ENCODE measurements at regions not wholly inside any gene's neighbourhood (a gene's known extent, or its start where the extent isn't known, plus 50 kb on each side); places are given as distances from the start of the nearest gene placed in this dataset.
"Not testable (repeated sequence)": the region's sequence is repeated elsewhere in the genome, so short reads cannot be mapped to it uniquely, and the experiment has no call there.

DNA sequence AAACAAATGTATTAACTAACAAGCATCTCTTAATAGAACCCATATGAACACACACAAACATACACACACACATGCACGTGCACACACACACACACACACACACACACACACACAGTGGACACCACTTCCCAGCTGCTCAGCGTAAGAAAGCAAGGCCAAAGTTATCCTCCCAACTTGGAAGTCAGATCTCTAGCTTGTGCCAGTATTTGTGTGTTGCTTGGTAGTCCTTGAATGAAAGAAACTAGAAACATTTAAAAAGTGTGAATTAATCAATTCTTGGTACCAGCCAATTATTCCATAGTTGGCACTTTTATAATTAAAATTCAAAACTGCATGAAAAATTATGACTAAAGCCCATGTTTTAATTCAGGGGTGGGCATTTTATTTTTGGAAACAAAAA is 178.1 kb downstream of the TMEM161B start:
- DNase-seq: no peak

DNA sequence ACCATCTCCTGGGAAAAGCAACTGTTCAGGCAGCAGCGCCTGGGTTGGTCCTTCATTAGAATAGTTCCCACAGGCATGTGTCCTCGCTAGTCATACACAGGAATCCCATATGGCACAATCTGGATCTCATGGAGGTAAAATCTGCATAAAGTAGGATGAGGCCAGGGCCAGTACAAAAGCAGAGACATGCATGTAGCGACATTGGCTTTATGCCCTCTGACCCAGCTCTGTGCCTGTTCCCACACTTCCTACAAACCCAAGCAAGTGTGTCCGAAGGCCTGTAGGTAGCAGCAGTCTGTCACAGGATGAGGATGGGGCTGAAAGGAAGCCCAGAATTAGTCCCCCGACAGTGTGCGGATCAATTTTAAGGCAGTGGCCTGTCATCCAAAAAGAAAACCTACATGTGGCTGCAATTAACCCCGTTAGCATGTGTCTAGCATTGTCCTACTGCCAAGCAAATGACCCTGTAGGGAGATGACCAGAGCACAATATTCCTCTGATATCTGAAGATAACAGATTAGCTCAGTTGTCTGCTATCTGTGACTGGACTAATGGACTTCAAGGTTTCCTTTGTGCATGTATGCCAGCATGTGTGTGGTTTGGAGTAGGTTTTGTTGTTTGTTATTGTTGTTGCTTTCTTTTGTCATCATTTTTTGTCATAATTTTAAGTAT is 178.8 kb downstream of the TMEM161B start:
- DNase-seq: no peak

DNA sequence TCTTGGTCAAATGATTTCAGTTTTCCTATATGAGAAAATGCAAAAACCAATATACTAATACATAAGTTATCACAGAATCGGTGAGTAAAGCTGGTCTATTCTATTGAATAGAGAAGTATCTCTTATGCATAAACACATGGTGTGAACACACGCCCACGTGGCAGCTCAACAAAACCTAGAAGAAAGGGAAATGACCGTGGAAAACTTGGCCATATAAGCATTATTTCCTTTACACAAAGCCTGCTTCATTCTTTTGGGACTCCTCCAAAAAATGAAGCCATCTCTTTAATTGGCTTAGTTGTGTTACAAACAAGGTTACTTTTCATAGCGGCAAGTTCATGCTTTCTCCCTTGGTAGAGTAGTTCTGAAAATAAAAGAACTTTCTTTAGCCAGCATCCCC is 183.2 kb downstream of the TMEM161B start:
- DNase-seq: no peak

DNA sequence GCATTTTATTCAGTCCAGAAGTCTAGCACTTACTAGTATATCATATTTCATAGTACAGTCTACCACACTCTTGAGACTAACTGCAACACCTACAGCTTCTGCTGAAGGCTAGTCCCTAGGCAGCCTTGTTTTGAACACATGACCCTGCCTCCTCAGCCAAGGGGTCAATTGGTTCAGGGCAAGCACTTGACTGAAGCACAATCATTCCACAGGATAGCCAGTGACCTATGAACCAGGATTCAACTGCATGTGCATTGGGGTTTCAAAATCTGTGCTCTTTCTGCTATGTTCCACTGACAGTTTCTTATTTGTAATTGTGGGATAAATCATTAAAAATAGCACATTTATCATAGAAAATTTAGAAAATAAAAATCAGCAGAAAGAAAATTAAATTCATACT is 186.8 kb downstream of the TMEM161B start:
- no peak for DNase-seq

DNA sequence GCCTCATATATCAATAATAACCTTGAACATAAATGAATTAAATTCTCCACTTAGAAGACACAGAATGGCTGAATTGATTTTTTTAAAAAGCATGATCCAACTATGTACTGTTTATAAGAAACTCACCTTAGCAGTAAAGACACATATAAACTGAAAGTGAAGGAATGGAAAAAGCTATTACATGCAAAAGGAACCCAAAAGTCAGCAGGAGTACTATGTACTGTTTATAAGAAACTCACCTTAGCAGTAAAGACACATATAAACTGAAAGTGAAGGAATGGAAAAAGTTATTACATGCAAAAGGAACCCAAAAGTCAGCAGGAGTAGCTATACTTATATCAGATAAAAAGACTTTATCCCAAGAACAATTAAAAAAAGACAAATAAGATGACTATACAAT is 204.8 kb downstream of the TMEM161B start:
- DNase-seq: no peak

DNA sequence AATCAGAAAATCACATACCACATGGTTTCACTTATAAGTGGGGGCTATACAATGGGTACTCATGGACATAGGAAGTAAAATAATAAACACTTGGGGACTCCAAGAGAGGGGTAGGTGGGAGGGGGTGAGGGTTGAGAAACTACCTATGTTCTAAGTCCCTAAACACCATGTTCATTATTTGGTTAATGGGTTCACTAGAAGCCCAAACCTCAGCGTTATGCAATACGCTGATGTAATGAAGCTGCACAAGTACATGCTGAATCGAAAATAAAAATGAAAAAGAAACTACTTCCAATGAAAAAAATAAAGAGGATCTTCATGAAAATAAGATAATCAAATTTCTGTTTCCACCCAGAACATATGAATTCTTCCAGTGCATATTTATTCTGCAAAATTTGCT is 208.5 kb downstream of the TMEM161B start:
- no peak for DNase-seq

DNA sequence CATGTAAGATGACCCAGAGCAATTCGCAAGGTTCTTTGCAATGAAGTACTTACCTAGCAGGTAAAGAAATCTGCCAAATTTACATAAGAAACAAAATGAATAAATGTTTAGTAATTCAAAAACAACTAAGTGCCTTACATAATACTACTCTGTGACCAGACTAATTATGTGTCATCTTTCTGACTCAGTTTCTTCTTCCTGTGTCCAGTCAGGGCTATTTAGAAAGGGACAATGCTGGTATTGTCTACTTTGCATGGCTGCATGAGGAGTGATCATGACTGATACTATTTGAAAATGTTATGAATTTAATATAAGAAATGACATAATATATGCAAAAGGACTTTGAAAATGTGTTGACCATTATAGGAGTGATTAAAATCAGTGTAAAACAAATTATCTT is 210.0 kb downstream of the TMEM161B start:
- no peak for DNase-seq

DNA sequence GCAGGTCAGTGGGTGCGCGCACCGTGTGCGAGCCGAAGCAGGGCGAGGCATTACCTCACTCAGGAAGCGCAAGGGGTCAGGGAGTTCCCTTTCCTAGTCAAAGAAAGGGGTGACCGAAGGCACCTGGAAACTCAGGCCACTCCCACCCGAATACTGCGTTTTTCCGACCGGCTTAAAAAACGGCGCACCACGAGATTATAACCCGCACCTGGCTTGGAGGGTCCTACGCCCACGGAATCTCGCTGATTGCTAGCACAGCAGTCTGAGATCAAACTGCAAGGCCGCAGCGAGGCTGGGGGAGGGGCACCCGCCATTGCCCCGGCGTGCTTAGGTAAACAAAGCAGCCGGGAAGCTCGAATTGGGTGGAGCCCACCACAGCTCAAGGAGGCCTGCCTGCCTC is 216.2 kb downstream of the TMEM161B start:
- DNase-seq: not testable (repeated sequence)

DNA sequence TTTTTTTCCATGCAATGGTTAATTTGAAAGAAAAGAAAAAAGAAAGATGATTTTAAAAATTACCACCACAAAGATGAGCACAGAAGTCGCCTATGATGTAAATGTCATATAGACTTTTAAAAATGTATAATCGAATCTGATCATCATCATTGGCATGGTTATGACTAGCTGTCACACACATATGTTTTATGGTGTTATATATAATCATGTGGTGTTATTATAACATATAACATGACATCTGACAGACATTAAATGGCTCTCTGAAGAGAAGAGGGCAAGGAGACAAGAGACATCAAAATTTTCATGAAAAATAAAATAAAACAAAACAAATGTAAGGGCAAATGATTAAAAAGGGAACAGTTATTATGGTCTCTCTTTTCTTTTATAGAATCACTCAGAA is 217.5 kb downstream of the TMEM161B start:
- DNase-seq: no peak

DNA sequence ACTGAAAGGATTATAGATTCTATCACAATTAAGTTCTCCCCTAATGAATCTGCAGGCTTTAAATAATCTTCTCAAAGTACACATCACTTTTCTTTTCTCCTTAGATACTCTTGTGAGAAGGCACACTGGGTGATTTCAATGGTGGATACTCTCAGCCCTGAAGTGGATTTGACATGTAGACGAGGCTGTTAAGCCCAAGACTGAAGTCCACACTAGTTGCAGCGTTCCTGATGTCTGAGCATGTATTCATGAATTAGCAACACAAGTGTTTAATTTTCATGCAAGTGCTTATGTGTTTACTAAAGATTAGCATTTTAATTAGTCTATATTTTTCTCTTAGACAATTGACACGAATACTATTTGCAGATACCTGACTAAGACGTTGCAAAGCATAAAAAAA is 218.9 kb downstream of the TMEM161B start:
- DNase-seq: no peak

DNA sequence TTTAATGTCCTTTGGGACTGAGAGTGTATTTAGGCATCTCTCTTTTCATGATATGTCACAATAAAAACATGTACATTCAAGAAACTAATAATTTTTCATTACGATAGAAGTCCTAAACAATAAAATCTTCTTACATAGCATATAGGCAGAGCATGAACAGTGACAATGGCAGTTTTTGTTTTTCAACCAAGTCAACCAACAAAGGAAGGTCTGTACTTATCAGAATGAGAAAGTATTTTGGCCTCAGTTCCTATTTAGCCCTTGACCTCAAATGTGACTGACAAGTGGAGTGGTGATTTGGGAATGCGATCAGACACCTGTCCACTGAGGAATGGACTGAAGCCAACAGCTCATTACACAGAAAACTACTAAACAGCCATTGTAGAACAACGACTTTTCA is 219.5 kb downstream of the TMEM161B start:
- DNase-seq: no peak

DNA sequence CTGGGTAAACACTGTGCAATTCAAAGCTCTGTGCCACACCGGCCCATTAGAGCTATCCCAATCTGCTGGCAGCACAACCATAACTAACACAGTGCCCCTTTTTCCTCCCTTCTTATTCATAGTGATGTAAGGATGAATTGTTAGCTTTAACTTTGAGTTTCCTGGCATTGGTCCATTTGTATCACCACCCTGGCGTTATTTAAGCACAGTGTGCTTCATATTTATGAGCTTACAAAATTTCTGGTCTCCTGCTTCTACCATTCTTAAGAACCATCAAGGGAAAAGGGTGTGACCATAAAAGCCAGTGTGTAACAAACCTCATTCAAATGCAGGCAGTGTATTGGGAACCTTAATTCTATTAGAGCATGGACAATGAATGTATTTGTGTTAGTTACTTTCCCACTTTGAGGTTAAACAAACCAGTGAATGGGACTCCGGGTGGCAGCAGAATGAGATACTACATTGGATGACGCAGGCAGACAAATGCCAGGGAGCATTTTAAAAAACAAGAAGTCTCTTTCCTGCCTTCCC is 222.6 kb downstream of the TMEM161B start:
- DNase-seq: no peak

DNA sequence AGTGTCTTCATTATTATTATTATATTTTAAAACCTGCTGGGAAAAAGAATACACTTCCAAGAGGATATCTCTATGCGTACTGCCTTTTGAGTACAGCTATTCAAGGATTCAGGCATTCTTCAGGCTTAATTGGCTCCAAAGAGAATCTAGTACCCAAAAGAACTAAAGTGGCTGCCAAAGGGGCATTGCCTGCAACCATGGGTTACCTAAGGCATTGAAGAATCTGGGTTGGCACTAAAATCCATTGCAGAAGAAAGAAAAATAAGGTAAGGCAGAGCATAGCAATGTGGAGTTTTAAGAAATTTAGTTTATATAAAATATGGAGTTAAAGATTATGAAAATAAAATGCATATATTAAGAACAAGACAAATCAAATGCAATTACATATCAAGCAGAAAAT is 223.5 kb downstream of the TMEM161B start:
- DNase-seq: no peak

DNA sequence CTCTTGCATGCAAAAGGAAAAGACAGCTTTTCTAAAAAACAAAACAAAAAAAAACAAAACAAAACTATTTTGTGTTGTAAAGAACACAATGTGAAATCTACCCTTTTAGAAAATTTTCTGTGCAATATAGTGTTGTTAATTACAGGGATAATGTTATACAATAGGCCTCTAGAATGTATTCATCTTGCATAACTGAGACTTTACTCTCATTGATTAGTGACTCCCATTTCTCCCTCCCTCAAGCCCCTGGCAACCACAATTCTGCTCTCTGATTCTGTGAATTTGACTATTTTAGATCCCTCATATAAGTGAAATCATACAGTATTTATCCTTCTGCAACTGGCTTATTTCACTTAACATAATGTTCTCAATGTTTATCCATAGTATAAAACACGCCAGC is 234.1 kb downstream of the TMEM161B start:
- DNase-seq: no peak

DNA sequence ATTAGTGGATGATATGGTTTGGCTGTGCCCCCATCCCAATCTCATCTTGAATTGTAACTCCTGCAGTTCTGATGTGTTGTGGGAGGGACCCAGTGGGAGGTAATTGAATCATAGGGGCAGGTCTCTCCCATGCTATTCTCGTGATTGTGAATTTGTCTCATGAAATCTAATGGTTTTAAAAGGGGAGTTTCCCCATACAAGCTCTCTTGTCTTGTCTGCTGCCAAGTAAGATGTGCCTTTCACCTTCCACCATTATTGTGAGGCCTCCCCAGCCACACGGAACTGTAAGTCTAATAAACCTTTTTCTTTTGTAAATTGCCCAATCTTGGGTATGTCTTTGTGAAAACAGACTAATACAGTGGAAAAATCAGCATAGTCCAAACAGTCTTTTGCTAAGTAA is 235.5 kb downstream of the TMEM161B start:
- DNase-seq: no peak

DNA sequence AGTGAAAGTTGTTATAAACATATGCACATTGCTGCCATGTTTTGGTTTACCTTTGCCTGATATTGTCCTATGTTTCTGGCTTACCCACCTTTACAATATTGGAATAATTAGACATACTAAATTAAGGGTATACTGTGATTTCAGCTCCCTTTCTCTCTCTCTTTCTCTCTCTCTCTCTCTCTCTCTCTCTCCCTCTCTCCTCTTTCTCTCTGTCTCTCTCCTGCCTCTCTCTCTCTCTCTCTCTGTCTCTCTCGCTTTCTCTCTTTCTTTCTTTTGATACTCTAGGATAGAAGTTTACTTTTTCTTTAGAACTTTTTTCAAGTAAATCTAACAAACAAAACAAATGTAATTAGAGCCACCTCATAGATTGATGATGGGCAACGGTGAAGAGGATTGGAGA is 239.6 kb downstream of the TMEM161B start:
- DNase-seq: no peak

DNA sequence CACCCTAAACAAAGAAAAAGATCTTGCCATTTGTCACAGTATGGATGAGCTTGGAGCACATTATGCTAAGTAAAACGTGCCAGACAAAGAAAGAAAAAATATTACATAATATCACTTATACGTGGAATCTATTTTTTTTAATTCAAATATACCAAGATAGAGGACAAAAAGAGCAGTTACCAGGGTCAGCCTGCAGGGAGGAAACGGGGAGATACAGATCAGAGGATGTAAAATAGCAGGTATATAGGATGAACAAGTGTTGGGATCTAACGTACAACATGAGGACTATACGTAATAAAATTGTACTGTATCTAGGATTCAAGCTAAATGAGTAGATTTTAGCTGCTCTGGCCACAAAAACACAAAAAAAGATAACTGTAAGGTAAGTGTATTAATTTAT is 247.5 kb downstream of the TMEM161B start:
- DNase-seq: no peak

DNA sequence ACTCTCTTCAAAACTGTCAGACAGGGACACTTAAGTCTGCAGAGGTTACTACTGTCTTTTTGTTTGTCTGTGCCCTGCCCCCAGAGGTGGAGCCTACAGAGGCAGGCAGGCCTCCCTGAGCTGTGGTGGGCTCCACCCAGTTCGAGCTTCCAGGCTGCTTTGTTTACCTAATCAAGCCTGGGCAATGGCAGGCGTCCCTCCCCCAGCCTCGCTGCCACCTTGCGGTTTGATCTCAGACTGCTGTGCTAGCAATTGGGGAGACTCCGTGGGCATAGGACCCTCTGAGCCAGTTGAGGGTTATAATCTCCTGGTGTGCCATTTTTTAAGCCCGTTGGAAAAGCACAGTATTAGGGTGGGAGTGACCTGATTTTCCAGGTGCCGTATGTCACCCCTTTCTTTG is 253.7 kb downstream of the TMEM161B start:
- not testable (repeated sequence) for DNase-seq

DNA sequence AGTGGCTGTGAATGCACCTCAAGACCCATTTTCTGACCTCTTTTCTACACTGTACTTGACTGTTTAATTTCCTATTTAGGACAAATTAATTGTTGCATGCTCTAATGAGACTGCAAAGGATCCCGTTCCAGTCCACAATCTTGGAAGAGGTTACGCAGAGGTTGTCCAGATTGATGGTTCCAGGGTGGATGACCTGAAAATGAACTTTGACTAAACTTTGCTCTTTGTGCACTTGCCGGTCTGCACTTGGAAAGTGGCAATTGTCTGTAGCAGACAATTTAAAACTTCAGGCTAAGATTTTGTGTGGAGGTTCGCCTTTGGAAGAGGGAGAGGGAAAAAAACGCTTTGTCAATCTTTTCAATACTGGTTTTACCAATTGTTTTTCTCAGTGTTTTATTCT is 267.8 kb downstream of the TMEM161B start:
- no peak for DNase-seq

DNA sequence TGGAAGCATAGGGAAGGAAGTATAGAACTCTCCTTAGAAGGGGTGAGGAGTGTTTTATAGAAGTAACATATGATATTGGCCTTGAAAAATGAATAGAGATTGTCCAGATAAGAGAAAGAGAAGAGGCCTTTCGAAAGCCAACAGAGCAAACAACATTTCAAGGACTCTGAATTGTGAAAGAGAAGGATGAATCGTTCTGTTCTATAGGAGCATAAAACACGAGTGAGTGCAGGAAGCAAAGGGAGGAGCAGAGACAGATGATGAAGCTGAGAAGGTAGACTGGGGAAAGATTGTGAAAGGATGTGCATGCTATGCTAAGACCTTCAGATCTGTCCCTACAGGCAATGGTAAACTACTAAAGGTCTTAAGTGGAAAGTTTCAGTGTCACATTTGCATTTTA is 271.0 kb downstream of the TMEM161B start:
- DNase-seq: no peak

DNA sequence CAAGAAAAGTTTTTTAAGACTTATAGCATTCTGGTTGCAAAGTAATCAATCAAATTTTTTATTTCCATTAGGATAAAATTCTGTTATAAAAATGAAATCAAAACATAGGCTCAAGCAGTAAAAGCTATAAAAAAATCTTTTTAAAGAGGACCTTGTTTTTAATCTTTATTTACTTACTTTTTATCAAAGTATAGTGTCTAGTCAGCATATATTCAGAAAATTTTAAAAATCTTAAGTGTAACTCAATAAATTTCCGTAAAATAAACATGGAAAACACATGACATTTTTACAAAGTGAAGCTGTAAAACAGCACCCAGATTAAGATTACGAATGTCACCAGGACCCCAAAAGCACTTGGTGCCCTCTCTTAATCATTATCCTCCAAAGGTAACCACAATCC is 302.4 kb downstream of the TMEM161B start:
- no peak for DNase-seq

DNA sequence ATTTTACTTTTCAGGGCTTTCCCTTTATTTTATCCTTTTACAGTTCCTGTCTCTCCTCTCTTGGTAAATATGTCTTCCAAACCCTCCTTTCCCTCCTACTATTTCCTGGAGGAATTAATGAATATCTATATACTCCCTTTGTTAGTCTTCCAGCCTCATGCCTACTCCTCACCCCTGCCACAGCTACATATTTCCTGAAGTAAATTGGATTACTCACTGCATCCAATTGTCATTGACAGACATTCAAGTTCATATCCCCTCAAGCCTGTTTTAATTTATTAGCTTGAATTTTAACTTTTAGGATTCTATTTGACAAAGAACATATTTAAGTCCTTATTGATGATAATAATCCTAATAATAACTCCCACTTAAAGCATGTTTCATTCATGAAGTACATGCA is 314.5 kb downstream of the TMEM161B start:
- no peak for DNase-seq

DNA sequence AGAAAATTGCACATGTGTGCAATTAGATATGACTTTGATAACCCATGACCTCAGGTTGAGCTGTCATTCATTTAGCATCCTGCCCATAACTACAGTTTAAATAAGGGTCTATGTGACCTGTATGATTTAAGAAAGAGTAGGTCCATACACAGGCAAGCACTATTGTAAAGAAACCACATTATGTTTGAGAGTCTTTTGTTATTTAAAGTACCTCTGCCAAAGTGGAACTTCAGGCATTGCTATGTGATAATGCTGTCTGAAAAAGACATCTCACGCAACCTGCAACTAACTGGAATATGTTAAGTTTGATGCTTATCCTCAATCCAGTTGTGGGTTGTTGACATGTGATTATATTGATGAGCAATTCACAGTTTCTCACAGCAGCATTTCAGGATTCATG is 317.0 kb downstream of the TMEM161B start:
- DNase-seq: no peak

DNA sequence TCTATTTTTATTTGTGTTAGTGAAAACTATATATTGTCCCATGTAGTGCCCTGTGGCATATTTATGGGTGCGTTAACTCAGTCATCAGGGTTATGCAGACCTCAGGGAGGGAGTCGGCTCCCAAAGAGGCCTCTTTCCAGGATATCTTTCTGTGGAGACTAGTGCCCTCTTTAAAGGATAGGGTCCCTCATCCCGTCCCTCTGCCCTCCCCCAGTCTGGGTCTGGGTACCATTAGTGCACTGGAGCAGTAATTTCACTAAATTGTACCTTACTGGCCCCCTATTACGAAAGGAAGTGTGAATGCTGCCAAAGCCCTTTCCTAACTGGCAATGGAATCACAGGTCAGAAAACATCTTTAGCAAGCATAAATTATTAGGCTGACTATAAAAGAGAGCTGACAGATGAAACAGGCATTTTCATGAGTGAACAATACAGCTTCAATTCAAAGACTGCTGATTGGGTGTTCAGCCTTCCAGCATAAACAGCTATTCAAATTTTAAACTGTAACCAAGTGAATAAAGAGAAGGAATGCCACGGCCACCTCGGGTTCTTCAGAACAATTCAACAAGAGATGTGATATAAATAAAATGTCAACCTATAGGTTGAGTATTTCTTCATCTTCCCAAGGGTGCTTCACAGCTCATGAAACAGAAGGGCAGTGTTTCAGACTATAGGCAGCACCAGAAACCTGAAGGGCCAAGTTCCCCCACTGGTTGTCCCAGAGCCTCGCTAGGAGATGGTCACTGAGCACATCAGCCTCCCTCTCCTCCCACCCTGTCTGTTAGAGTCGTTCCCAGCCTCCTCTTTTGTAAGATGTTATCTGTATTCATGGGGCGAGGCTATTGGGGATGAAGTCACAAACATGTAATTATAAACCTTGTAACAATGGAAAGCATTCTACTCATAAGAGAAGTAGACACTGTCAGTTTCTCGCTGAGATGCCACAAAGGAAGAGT is 318.7 kb downstream of the TMEM161B start:
- DNase-seq: no peak
